ENCODE measurements at regions not wholly inside any gene's neighbourhood (a gene's known extent, or its start where the extent isn't known, plus 50 kb on each side); places are given as distances from the start of the nearest gene placed in this dataset.

DNA sequence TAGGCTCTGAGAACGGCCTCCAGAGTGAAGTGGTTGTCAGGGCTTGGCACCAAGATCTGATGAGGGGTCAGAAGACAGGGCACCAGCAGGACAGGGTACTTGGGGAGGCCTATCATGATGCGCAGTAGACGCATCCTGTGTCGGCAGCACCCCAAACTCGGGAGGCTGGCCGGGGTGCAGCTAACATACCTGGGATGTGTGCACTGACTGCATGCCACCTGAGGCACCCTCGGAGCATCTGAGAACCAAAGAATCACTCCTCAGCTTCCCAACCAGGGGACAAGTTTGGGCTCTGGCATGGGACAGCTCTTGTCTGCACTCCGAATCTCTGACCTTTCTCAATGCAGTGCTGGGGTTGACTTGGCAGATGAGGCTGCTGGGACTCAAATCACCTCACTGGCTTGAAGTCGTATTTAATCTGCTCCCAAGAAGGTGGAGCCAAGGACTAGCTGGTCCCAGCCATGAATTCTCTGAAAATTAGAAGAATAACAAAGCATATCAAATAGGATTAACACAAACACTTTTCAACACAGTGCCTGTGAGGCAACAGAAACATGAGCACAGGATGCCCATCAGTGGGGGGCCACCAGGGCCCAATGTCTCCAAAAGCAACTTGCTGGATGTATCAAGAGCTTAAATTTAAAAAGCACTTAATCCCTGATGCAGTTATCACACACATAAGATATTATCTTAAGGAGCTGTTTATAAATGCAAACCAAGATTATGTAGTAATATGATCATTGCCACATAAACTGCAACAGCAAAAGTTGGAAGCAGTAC is 348.8 kb downstream of the PREX1 start:
- no peaks in the 10 kb centered on the region for H3K36me3 ChIP-seq (ENCODE audit: insufficient read depth, low read length, poor library complexity, severe bottlenecking)
- CTCF ChIA-PET = interaction anchor here (0.6 to 1.1 kb wide), 3 partner anchors 142 to 753 kb away, joined by 3 to 4 read pairs (median 3); no protein-coding TSS in a partner anchor
- H3K4me3 ChIP-seq (ENCODE audit: low read depth, low read length, poor library complexity, severe bottlenecking) = no peak overlapping the region
- peaks cover 30% of the 10 kb centered on the region for H3K4me1 ChIP-seq (ENCODE audit: insufficient read depth, low read length, poor library complexity, severe bottlenecking)
- no peak for TF ChIP-seq EZH2 (IDR thresholded peaks at IDR 0.05; ENCODE audit: borderline replicate concordance, low read depth, low read length, poor library complexity, severe bottlenecking)
- TF ChIP-seq, protein P1, sequence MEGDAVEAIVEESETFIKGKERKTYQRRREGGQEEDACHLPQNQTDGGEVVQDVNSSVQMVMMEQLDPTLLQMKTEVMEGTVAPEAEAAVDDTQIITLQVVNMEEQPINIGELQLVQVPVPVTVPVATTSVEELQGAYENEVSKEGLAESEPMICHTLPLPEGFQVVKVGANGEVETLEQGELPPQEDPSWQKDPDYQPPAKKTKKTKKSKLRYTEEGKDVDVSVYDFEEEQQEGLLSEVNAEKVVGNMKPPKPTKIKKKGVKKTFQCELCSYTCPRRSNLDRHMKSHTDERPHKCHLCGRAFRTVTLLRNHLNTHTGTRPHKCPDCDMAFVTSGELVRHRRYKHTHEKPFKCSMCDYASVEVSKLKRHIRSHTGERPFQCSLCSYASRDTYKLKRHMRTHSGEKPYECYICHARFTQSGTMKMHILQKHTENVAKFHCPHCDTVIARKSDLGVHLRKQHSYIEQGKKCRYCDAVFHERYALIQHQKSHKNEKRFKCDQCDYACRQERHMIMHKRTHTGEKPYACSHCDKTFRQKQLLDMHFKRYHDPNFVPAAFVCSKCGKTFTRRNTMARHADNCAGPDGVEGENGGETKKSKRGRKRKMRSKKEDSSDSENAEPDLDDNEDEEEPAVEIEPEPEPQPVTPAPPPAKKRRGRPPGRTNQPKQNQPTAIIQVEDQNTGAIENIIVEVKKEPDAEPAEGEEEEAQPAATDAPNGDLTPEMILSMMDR (conservative IDR thresholded peaks at IDR 0.05; ENCODE audit: low read depth, low read length) = no peak
- peak; percentile 97 for DNase-seq (ENCODE audit: low spot score)
- H3K9me3 ChIP-seq (ENCODE audit: low read depth, low read length, poor library complexity, severe bottlenecking) = no peaks in the 10 kb centered on the region
- no TSS peak for BruUV-seq (replicated peaks)
- POLR2A ChIA-PET (ENCODE audit: low non-redundant PET) = interaction anchor here (0.7 kb wide), 1 partner anchor 514 kb away, joined by 3 read pairs; no protein-coding TSS in a partner anchor
- peaks cover 78% of the 10 kb centered on the region for H3K27me3 ChIP-seq (replicated peaks; ENCODE audit: insufficient read depth, low read depth, low read length, poor library complexity)
- no peak overlapping the region for H3K27ac ChIP-seq (ENCODE audit: low read depth, low read length, poor library complexity, severe bottlenecking)
- intact Hi-C loops (cut with micrococcal nuclease; ENCODE audit: unreplicated experiment) = loop anchor here (2.0 kb wide), 1 partner anchor 104 kb away; no protein-coding TSS in a partner anchor

GRCh38 chr20:48478370-48478769 is 349.4 kb downstream of the PREX1 start:
- no peak overlapping the region for H3K4me3 ChIP-seq (ENCODE audit: low read depth, low read length, poor library complexity, severe bottlenecking)
- TF ChIP-seq, protein P1 (conservative IDR thresholded peaks at IDR 0.05; ENCODE audit: low read depth, low read length) = no peak
- TF ChIP-seq EZH2 (IDR thresholded peaks at IDR 0.05; ENCODE audit: borderline replicate concordance, low read depth, low read length, poor library complexity, severe bottlenecking) = no peak
- H3K27ac ChIP-seq (ENCODE audit: low read depth, low read length, poor library complexity, severe bottlenecking) = no peak overlapping the region
- intact Hi-C loops (cut with micrococcal nuclease; ENCODE audit: unreplicated experiment) = loop anchor here (2.0 kb wide), 1 partner anchor 104 kb away; no protein-coding TSS in a partner anchor
- peaks cover 30% of the 10 kb centered on the region for H3K4me1 ChIP-seq (ENCODE audit: insufficient read depth, low read length, poor library complexity, severe bottlenecking)
- H3K9me3 ChIP-seq (ENCODE audit: low read depth, low read length, poor library complexity, severe bottlenecking) = no peaks in the 10 kb centered on the region
- ChIA-PET CTCF (interaction anchor here (0.6 to 0.8 kb wide), 2 partner anchors 157 to 752 kb away, joined by 3 read pairs; no protein-coding TSS in a partner anchor), POLR2A (ENCODE audit: low non-redundant PET) (interaction anchor here (0.7 kb wide), 1 partner anchor 552 kb away, joined by 3 read pairs; no protein-coding TSS in a partner anchor)
- H3K27me3 ChIP-seq (replicated peaks; ENCODE audit: insufficient read depth, low read depth, low read length, poor library complexity) = peaks cover 78% of the 10 kb centered on the region
- peak; percentile 89 for DNase-seq (ENCODE audit: low spot score)
- no TSS peak for BruUV-seq (replicated peaks)
- H3K36me3 ChIP-seq (ENCODE audit: insufficient read depth, low read length, poor library complexity, severe bottlenecking) = no peaks in the 10 kb centered on the region

DNA sequence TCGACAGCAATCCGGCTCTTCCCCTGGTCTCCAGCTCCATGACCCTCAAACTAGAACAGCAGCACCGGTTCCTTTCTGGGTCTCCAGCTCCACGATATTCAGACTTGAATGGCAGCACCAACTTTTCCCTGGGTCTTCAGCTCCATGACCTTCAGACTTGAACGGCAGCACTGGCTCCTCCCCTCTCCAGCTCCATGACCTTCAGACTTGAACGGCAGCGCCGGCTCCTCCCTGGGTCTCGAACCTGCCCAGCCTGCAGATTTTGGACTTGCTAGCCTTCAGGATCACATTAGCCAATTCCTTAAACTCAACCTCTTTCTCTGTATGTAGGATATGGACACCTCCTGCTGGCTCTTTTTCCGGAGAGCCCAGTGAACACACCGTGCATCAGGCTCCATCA is 350.9 kb downstream of the PREX1 start:
- CTCF ChIA-PET = interaction anchor here (0.7 kb wide), 1 partner anchor 101 kb away, joined by 3 read pairs; no protein-coding TSS in a partner anchor
- no peak for DNase-seq (ENCODE audit: low spot score)
- Histone ChIP-seq H3K27me3 (replicated peaks; ENCODE audit: insufficient read depth, low read depth, low read length, poor library complexity) (peaks cover 81% of the 10 kb centered on the region), H3K36me3 (ENCODE audit: insufficient read depth, low read length, poor library complexity, severe bottlenecking) (no peaks in the 10 kb centered on the region), H3K27ac (ENCODE audit: low read depth, low read length, poor library complexity, severe bottlenecking) (no peak overlapping the region), H3K4me1 (ENCODE audit: insufficient read depth, low read length, poor library complexity, severe bottlenecking) (peaks cover 30% of the 10 kb centered on the region), H3K9me3 (ENCODE audit: low read depth, low read length, poor library complexity, severe bottlenecking) (no peaks in the 10 kb centered on the region), H3K4me3 (ENCODE audit: low read depth, low read length, poor library complexity, severe bottlenecking) (no peak overlapping the region)
- intact Hi-C loops (cut with micrococcal nuclease; ENCODE audit: unreplicated experiment) = no loop called here
- no TSS peak for BruUV-seq (replicated peaks)
- TF ChIP-seq, protein P1 (conservative IDR thresholded peaks at IDR 0.05; ENCODE audit: low read depth, low read length) = no peak
- no peak for TF ChIP-seq EZH2 (IDR thresholded peaks at IDR 0.05; ENCODE audit: borderline replicate concordance, low read depth, low read length, poor library complexity, severe bottlenecking)
- POLR2A ChIA-PET (ENCODE audit: low non-redundant PET) = no interaction called here

Data from A673 (cell line).